Fibroblast of the aortic adventitia (primary cell): ENCODE measurements at regions not wholly inside any gene's neighbourhood (a gene's known extent, or its start where the extent isn't known, plus 50 kb on each side); places are given as distances from the start of the nearest gene placed in this dataset.

Source experiments
- DNase-seq: peaks from one replicate; pipeline ENCODE4 v3.0.0-alpha.2; 2010; ENCODE audit warnings: low read depth
- H3K4me3 ChIP-seq: 2 replicates; pipeline ENCODE4 v1.5.1; 2011; ENCODE audit warnings: low read depth, mild to moderate bottlenecking, control low read depth, low read length, moderate library complexity
- CTCF ChIP-seq: IDR thresholded peaks from 2 replicates; pipeline ENCODE4 v1.5.1; 2011; ENCODE audit warnings: mild to moderate bottlenecking, low read length, control low read depth, inconsistent platforms; ENCODE audit not compliant: insufficient read depth

- TF ChIP-seq CTCF = no peak
- DNase-seq = no peak
- no peak overlapping the region for H3K4me3 ChIP-seq
Measured at GRCh38 chr14:26905229-26905628, 307.4 kb upstream of the NOVA1 start.

GRCh38 chr14:26913786-26914185, 316.0 kb upstream of the NOVA1 start:
- DNase-seq = no peak
- no peak for TF ChIP-seq CTCF
- H3K4me3 ChIP-seq = no peak overlapping the region

GRCh38 chr14:26917086-26917485, 319.3 kb upstream of the NOVA1 start:
- peak; percentile 61 for TF ChIP-seq CTCF
- H3K4me3 ChIP-seq = no peak overlapping the region
- DNase-seq = peak; percentile 72

- H3K4me3 ChIP-seq = no peak overlapping the region
- TF ChIP-seq CTCF = no peak
- peak; percentile 7 for DNase-seq
Measured at GRCh38 chr14:26925876-26926584, 328.2 kb upstream of the NOVA1 start.

GRCh38 chr14:26926585-26926984, 328.8 kb upstream of the NOVA1 start:
- no peak for DNase-seq
- no peak overlapping the region for H3K4me3 ChIP-seq
- no peak for TF ChIP-seq CTCF

GRCh38 chr14:26928019-26928418, 330.2 kb upstream of the NOVA1 start:
- no peak overlapping the region for H3K4me3 ChIP-seq
- no peak for DNase-seq
- no peak for TF ChIP-seq CTCF

- no peak for DNase-seq
- no peak overlapping the region for H3K4me3 ChIP-seq
- no peak for TF ChIP-seq CTCF
Measured at GRCh38 chr14:26929361-26929760, 331.5 kb upstream of the NOVA1 start.
